ENCODE measurements at regions not wholly inside any gene's neighbourhood (a gene's known extent, or its start where the extent isn't known, plus 50 kb on each side); places are given as distances from the start of the nearest gene placed in this dataset.

DNA sequence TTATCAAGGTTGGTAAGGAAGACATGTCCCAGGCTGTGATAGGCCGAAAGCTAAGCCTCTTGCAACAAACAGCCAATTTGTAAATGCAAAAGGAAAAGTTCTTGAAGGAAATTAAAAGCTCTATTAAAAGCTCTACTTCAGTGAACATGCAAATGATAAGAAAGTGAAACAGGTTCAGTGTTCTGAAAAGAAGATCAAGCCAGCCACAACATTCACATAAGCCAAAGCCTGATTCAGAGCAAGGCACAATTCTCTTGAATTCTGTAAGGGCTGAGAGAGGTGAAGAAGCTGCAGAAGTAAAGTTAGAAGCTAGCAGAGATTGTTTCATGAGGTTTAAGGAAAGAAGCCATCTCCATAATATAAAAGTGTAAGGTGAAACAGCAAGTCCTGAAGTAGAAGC lies 1259.5 kb upstream of the PIK3C3 start:
- no peaks in the 10 kb centered on the region for H3K4me1 ChIP-seq
- WGBS, 2 donors = 78 to 91% methylated on average over 1 of the region's 1 CpG

DNA sequence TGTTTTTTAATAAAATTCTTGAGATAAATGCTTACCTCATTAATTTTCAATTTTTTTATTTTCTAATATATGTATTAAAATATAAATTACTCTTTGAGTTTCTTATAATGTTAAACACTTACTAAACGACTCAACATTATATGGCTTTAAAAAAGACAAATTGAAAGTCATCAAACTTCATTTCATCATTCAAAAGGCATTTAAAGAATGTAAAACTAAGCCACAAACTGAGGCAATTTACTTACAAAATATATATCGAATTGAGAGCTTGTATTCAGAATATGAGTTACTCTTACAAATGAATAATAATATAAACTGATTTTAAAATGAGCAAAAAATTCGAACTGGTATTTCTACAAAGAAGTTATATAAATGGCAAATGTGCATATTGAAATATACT lies 1262.2 kb upstream of the PIK3C3 start:
- H3K4me1 ChIP-seq = no peaks in the 10 kb centered on the region
- H3K27ac ChIP-seq = no peak overlapping the region
- no peaks in the 10 kb centered on the region for H3K36me3 ChIP-seq
- H3K4me3 ChIP-seq = no peak overlapping the region
- no peaks in the 10 kb centered on the region for H3K9me3 ChIP-seq
- DNase-seq (ENCODE audit: low spot score in 2 of 2) = no peak
- no peak for TF ChIP-seq POLR2A (IDR thresholded peaks at IDR 0.05)
- TF ChIP-seq EP300 (IDR thresholded peaks at IDR 0.05) = no peak
- TF ChIP-seq, protein P1, sequence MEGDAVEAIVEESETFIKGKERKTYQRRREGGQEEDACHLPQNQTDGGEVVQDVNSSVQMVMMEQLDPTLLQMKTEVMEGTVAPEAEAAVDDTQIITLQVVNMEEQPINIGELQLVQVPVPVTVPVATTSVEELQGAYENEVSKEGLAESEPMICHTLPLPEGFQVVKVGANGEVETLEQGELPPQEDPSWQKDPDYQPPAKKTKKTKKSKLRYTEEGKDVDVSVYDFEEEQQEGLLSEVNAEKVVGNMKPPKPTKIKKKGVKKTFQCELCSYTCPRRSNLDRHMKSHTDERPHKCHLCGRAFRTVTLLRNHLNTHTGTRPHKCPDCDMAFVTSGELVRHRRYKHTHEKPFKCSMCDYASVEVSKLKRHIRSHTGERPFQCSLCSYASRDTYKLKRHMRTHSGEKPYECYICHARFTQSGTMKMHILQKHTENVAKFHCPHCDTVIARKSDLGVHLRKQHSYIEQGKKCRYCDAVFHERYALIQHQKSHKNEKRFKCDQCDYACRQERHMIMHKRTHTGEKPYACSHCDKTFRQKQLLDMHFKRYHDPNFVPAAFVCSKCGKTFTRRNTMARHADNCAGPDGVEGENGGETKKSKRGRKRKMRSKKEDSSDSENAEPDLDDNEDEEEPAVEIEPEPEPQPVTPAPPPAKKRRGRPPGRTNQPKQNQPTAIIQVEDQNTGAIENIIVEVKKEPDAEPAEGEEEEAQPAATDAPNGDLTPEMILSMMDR (IDR thresholded peaks at IDR 0.05) = no peak
- H3K27me3 ChIP-seq = no peaks in the 10 kb centered on the region
- WGBS, 2 donors = 33 to 50% methylated on average over 3 of the region's 3 CpGs

More for the DNA sequence above, 1259.5 kb upstream of the PIK3C3 start:
- DNase-seq (ENCODE audit: low spot score in 2 of 2) = no peak
- peaks cover 0 to 3% (median 0%) of the 10 kb centered on the region in 4 donors for H3K9me3 ChIP-seq
- H3K27ac ChIP-seq = no peak overlapping the region
- no peak overlapping the region for H3K4me3 ChIP-seq
- TF ChIP-seq POLR2A (IDR thresholded peaks at IDR 0.05) (no peak), EP300 (IDR thresholded peaks at IDR 0.05) (no peak)
- TF ChIP-seq, protein P1 (IDR thresholded peaks at IDR 0.05) = no peak
- H3K27me3 ChIP-seq = no peaks in the 10 kb centered on the region
- H3K36me3 ChIP-seq = no peaks in the 10 kb centered on the region

DNA sequence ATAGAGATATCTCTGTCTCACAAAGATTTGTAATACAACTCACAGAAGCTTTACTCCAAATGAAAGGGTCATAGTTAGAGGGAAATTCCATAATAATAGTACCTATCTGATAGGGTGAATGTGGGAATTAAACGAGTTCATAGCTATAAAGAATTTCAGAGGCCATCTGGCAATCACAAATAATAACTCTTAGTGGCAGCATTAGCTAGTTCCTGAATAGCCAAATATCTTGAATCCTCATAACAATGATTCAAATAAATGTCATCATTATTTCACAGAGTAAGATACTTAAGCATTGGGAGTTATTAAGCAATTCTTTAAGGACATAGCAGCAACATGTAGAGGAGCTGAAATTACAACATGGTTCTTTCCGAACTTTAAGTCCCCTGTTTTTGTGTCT lies 1265.0 kb upstream of the PIK3C3 start:
- no peak for DNase-seq (ENCODE audit: low spot score in 2 of 2)
- Histone ChIP-seq H3K27ac (no peak overlapping the region), H3K9me3 (no peaks in the 10 kb centered on the region), H3K4me3 (no peak overlapping the region), H3K27me3 (no peaks in the 10 kb centered on the region), H3K36me3 (no peaks in the 10 kb centered on the region), H3K4me1 (no peaks in the 10 kb centered on the region)
- TF ChIP-seq, protein P1 (IDR thresholded peaks at IDR 0.05) = no peak
- TF ChIP-seq POLR2A (IDR thresholded peaks at IDR 0.05) = no peak
- 67 to 68% methylated on average over 2 of the region's 2 CpGs for WGBS, 2 donors

DNA sequence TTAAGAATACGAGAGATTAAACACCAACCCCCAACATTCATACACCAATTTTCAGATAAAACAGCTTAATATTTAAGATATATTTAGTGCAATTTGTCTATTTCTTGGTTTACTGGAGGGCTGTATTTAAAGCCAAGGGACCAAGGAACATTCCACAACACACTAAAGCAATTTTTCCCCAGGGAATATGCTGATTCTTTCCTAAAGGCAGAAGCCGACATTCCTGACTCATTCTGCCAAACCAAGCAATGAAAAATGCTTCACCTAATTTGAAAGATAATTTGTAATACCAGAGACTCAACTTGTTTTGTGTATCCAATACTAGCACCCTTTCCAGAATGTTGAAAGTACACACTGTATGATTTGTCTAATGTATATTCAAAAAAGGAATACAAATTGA lies 1267.6 kb upstream of the PIK3C3 start:
- Histone ChIP-seq H3K36me3 (no peaks in the 10 kb centered on the region), H3K27me3 (no peaks in the 10 kb centered on the region), H3K9me3 (no peaks in the 10 kb centered on the region), H3K4me1 (no peaks in the 10 kb centered on the region), H3K4me3 (no peak overlapping the region), H3K27ac (no peak overlapping the region)
- 61 to 67% methylated on average over 2 of the region's 2 CpGs for WGBS, 2 donors
- DNase-seq (ENCODE audit: low spot score in 2 of 2) = no peak
- TF ChIP-seq EP300 (IDR thresholded peaks at IDR 0.05) (no peak), POLR2A (IDR thresholded peaks at IDR 0.05) (no peak)
- TF ChIP-seq, protein P1 (IDR thresholded peaks at IDR 0.05) = no peak

DNA sequence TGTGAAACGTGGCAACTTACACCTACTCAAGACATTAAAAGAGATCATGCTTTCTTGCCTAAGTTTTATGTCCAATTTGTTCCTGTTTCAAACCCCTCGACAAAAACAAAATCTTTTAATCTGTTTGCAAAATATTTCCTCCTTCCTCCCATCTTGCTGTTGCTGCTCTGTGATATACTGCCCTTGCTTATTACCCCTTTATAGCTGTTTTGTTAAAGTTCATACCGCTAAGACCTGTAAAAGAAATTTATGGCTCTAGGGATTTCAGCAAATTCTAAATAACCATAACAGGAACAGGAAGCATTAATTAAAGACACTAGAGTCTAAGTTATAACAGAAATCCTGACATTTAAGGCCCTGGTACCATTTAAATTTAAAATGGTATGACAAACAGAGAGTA lies 1268.2 kb upstream of the PIK3C3 start:
- DNase-seq (ENCODE audit: low spot score in 2 of 2) = no peak
- Histone ChIP-seq H3K4me1 (no peaks in the 10 kb centered on the region), H3K27ac (no peak overlapping the region), H3K27me3 (no peaks in the 10 kb centered on the region), H3K36me3 (no peaks in the 10 kb centered on the region), H3K4me3 (no peak overlapping the region), H3K9me3 (no peaks in the 10 kb centered on the region)
- 42 to 46% methylated on average over 3 of the region's 3 CpGs for WGBS, 2 donors
- TF ChIP-seq, protein P1 (IDR thresholded peaks at IDR 0.05) = no peak
- TF ChIP-seq POLR2A (IDR thresholded peaks at IDR 0.05) (no peak), EP300 (IDR thresholded peaks at IDR 0.05) (no peak)
